ENCODE measurements at regions not wholly inside any gene's neighbourhood (a gene's known extent, or its start where the extent isn't known, plus 50 kb on each side); places are given as distances from the start of the nearest gene placed in this dataset.

GRCh38 chr2:128663371-128664050 is 344.8 kb upstream of the HS6ST1 start:
- no peak for TF ChIP-seq EZH2phosphoT487 (IDR thresholded peaks at IDR 0.05; ENCODE audit: borderline replicate concordance, low read length)
- no peak for TF ChIP-seq CTCF (IDR thresholded peaks at IDR 0.05; ENCODE audit: low read depth, low read length, poor library complexity, severe bottlenecking)
- H3K9me3 ChIP-seq (ENCODE audit: control insufficient read depth, insufficient read depth, low read length): no peaks in the 10 kb centered on the region
- H3K27me3 ChIP-seq (ENCODE audit: control insufficient read depth, low read length): 0 out of 2 replicates have a peak, but pooled peaks cover 5% of the 10 kb centered on the region
- H3K9me2 ChIP-seq (replicated peaks; ENCODE audit: control insufficient read depth, low read length): no peaks in the 10 kb centered on the region
- no peak overlapping the region for H3K4me2 ChIP-seq (ENCODE audit: low read length)
- no peak overlapping the region for H3K27ac ChIP-seq (ENCODE audit: low read depth, low read length)
- no peaks in the 10 kb centered on the region for H3K4me1 ChIP-seq (ENCODE audit: control insufficient read depth, low read length)
- H3K36me3 ChIP-seq (ENCODE audit: control insufficient read depth, low read length): no peaks in the 10 kb centered on the region
- no peak overlapping the region for H3K4me3 ChIP-seq (ENCODE audit: low read length)
- H3F3A ChIP-seq (ENCODE audit: control insufficient read depth, insufficient read depth): no peaks in the 10 kb centered on the region
- H3K79me2 ChIP-seq (ENCODE audit: control insufficient read depth, low read length): no peaks in the 10 kb centered on the region
- no peaks in the 10 kb centered on the region for H4K20me1 ChIP-seq (ENCODE audit: control insufficient read depth, insufficient read depth, low read depth, low read length)

GRCh38 chr2:128664499-128664971 is 345.9 kb upstream of the HS6ST1 start:
- Histone ChIP-seq H3K27ac (ENCODE audit: low read depth, low read length) (no peak overlapping the region), H3K4me1 (ENCODE audit: control insufficient read depth, low read length) (no peaks in the 10 kb centered on the region), H3K4me2 (ENCODE audit: low read length) (no peak overlapping the region), H3K9me3 (ENCODE audit: control insufficient read depth, insufficient read depth, low read length) (no peaks in the 10 kb centered on the region), H3K9me2 (replicated peaks; ENCODE audit: control insufficient read depth, low read length) (no peaks in the 10 kb centered on the region), H3K36me3 (ENCODE audit: control insufficient read depth, low read length) (no peaks in the 10 kb centered on the region), H3K79me2 (ENCODE audit: control insufficient read depth, low read length) (no peaks in the 10 kb centered on the region), H3F3A (ENCODE audit: control insufficient read depth, insufficient read depth) (no peaks in the 10 kb centered on the region), H4K20me1 (ENCODE audit: control insufficient read depth, insufficient read depth, low read depth, low read length) (no peaks in the 10 kb centered on the region), H3K4me3 (ENCODE audit: low read length) (no peak overlapping the region), H3K27me3 (ENCODE audit: control insufficient read depth, low read length) (0 out of 2 replicates have a peak, but pooled peaks cover 2% of the 10 kb centered on the region)
- no peak for TF ChIP-seq EZH2phosphoT487 (IDR thresholded peaks at IDR 0.05; ENCODE audit: borderline replicate concordance, low read length)
- TF ChIP-seq CTCF (IDR thresholded peaks at IDR 0.05; ENCODE audit: low read depth, low read length, poor library complexity, severe bottlenecking): no peak

- H3K4me3 ChIP-seq (ENCODE audit: low read length): no peak overlapping the region
- no peak for TF ChIP-seq EZH2phosphoT487 (IDR thresholded peaks at IDR 0.05; ENCODE audit: borderline replicate concordance, low read length)
- TF ChIP-seq CTCF (IDR thresholded peaks at IDR 0.05; ENCODE audit: low read depth, low read length, poor library complexity, severe bottlenecking): no peak
- no peaks in the 10 kb centered on the region for H3K79me2 ChIP-seq (ENCODE audit: control insufficient read depth, low read length)
- H3K27me3 ChIP-seq (ENCODE audit: control insufficient read depth, low read length): 0 out of 2 replicates have a peak, but pooled peaks cover 2% of the 10 kb centered on the region
- no peaks in the 10 kb centered on the region for H3K4me1 ChIP-seq (ENCODE audit: control insufficient read depth, low read length)
- H3K9me2 ChIP-seq (replicated peaks; ENCODE audit: control insufficient read depth, low read length): no peaks in the 10 kb centered on the region
- H4K20me1 ChIP-seq (ENCODE audit: control insufficient read depth, insufficient read depth, low read depth, low read length): no peaks in the 10 kb centered on the region
- no peak overlapping the region for H3K27ac ChIP-seq (ENCODE audit: low read depth, low read length)
- no peaks in the 10 kb centered on the region for H3F3A ChIP-seq (ENCODE audit: control insufficient read depth, insufficient read depth)
- no peaks in the 10 kb centered on the region for H3K36me3 ChIP-seq (ENCODE audit: control insufficient read depth, low read length)
- H3K4me2 ChIP-seq (ENCODE audit: low read length): no peak overlapping the region
- no peaks in the 10 kb centered on the region for H3K9me3 ChIP-seq (ENCODE audit: control insufficient read depth, insufficient read depth, low read length)
These were observed 346.4 kb upstream of the HS6ST1 start for GRCh38 chr2:128665113-128665512.

Measured in DOHH2 (cell line).